Fibroblast of lung (primary cell): ENCODE measurements at regions not wholly inside any gene's neighbourhood (a gene's known extent, or its start where the extent isn't known, plus 50 kb on each side); places are given as distances from the start of the nearest gene placed in this dataset.

Experiments used
- DNase-seq, 2 donors: peaks; one replicate each; pipeline versions ENCODE4 v3.0.0 to v3.0.0-alpha.2; 2010; ENCODE audit warnings: low read depth in 2 of 2
- H2AFZ ChIP-seq: 2 replicates; pipeline ENCODE4 v1.5.1; 2012; ENCODE audit warnings: low read length, control low read depth, inconsistent platforms
- H3K27ac ChIP-seq: 2 replicates; pipeline ENCODE4 v1.5.1; 2011; ENCODE audit warnings: low read length, control low read depth; ENCODE audit not compliant: insufficient read depth
- H3K27me3 ChIP-seq: 2 replicates; pipeline ENCODE4 v1.5.1; 2011; ENCODE audit warnings: mild to moderate bottlenecking, low read length; ENCODE audit not compliant: control insufficient read depth, insufficient read depth
- H3K36me3 ChIP-seq: 2 replicates; pipeline ENCODE4 v1.5.1; 2011; ENCODE audit warnings: low read length; ENCODE audit not compliant: control insufficient read depth, insufficient read depth
- H3K4me1 ChIP-seq: 2 replicates; pipeline ENCODE4 v1.5.1; 2011; ENCODE audit warnings: low read length; ENCODE audit not compliant: control insufficient read depth, insufficient read depth; ENCODE audit errors: extremely low read depth
- H3K4me2 ChIP-seq: 2 replicates; pipeline ENCODE4 v1.5.1; 2011; ENCODE audit warnings: low read length, control low read depth; ENCODE audit not compliant: insufficient read depth; ENCODE audit errors: extremely low read depth
- H3K4me3 ChIP-seq, 4 experiments: fragments of 200-600 bp in 1 of 4; sonication (generic) in 1 of 4; replicated peaks in 1 of 4; 2 replicates each; pipeline ENCODE4 v1.5.1; 2011 to 2016; ENCODE audit warnings: low read length in 4 of 4, low read depth in 3 of 4, mild to moderate bottlenecking in 3 of 4, control low read depth in 2 of 4, inconsistent platforms in 1 of 4, mixed read lengths in 1 of 4; ENCODE audit not compliant: insufficient read depth in 1 of 4; ENCODE audit errors: control extremely low read depth in 1 of 4
- H3K79me2 ChIP-seq: 2 replicates; pipeline ENCODE4 v1.5.1; 2012; ENCODE audit warnings: mild to moderate bottlenecking, low read length, inconsistent platforms; ENCODE audit not compliant: control insufficient read depth, insufficient read depth
- H3K9ac ChIP-seq: 2 replicates; pipeline ENCODE4 v1.5.1; 2011; ENCODE audit warnings: mild to moderate bottlenecking, low read length, control low read depth; ENCODE audit not compliant: insufficient read depth
- H3K9me3 ChIP-seq: 2 replicates; pipeline ENCODE4 v1.5.1; 2012; ENCODE audit warnings: low read depth, low read length; ENCODE audit not compliant: control insufficient read depth, insufficient read depth
- H4K20me1 ChIP-seq: 2 replicates; pipeline ENCODE4 v1.5.1; 2011; ENCODE audit warnings: low read length; ENCODE audit not compliant: control insufficient read depth, insufficient read depth; ENCODE audit errors: extremely low read depth
- CTCF ChIP-seq, 2 donors: IDR thresholded peaks in 1 of 2; conservative IDR thresholded peaks in 1 of 2; 1 replicate in 1 of 2; 2 replicates in 1 of 2; pipeline ENCODE4 v1.5.1; 2011 to 2012; ENCODE audit warnings: low read length in 2 of 2, control low read depth in 1 of 2, inconsistent platforms in 1 of 2, low read depth in 1 of 2, mild to moderate bottlenecking in 1 of 2
- EZH2 ChIP-seq: IDR thresholded peaks from 2 replicates; pipeline ENCODE4 v1.5.1; 2012; ENCODE audit warnings: low read length, control low read depth, mild to moderate bottlenecking; ENCODE audit errors: missing control alignments

DNA sequence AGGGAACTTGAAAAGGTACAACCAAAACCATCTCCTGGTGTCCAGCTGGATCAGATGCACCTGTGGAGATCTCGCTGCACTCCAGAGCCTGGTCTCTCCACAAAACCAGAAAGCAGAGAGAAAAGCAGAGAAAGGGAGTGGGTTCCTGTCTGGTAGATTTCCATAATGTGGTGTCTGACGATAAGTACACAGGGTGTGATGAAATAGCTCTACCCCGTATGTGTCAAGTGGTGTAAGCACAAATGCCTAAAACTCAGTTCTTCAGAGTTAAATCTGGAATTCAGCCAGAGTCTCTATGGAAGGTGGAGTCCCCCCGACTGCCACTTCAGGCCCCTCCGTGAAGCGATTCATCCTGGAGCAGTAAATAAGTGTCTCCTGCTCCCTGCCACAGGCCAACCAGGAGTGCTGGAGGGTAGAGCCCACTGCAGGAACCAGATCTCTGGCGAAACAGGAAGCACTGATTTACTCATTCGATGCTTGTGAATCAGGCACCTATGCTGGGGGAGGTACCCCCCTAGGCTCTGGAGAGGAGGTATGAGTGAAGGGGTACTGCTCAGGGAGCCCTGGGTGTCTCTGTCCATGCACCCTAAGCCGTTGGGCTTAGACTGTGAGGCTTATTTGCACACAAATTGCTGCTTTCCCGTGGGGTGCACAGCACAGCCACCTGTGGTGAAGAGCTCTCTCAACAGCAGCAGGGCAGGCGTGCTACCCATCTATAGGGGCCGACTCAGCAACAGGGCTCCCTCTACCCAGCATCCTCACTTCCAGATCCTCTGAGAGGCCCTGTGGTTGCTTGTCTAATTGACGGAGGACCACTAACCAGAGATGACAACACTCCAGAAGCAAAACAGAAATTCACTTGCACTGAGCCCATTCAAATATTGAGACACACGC, 97.1 kb upstream of the MYOCD start:
- no peaks in the 10 kb centered on the region for H3K27me3 ChIP-seq
- no peak overlapping the region for H3K4me2 ChIP-seq
- TF ChIP-seq CTCF (conservative IDR thresholded peaks at IDR 0.05 in 1 of 2, IDR thresholded peaks at IDR 0.05 in 1 of 2; ENCODE audit: low read depth in 1 of 2, low read length in 2 of 2) (no peak), EZH2 (no peak)
- no peak for DNase-seq
- H4K20me1 ChIP-seq = no peaks in the 10 kb centered on the region
- H2AFZ ChIP-seq = no peak overlapping the region
- no peaks in the 10 kb centered on the region for H3K36me3 ChIP-seq
- H3K4me1 ChIP-seq = no peaks in the 10 kb centered on the region
- no peaks in the 10 kb centered on the region for H3K9me3 ChIP-seq
- no peaks in the 10 kb centered on the region for H3K79me2 ChIP-seq
- H3K9ac ChIP-seq = no peak overlapping the region
- no peak overlapping the region for H3K4me3 ChIP-seq
- H3K27ac ChIP-seq = no peak overlapping the region

- H4K20me1 ChIP-seq = no peaks in the 10 kb centered on the region
- no peak for TF ChIP-seq EZH2
- no peak for TF ChIP-seq CTCF (conservative IDR thresholded peaks at IDR 0.05 in 1 of 2, IDR thresholded peaks at IDR 0.05 in 1 of 2; ENCODE audit: low read depth in 1 of 2, low read length in 2 of 2)
- H3K36me3 ChIP-seq = no peaks in the 10 kb centered on the region
- no peak for DNase-seq
- H2AFZ ChIP-seq = no peak overlapping the region
- no peaks in the 10 kb centered on the region for H3K27me3 ChIP-seq
- no peak overlapping the region for H3K4me2 ChIP-seq
- H3K9me3 ChIP-seq = no peaks in the 10 kb centered on the region
- H3K4me3 ChIP-seq = no peak overlapping the region
- H3K79me2 ChIP-seq = no peaks in the 10 kb centered on the region
- no peaks in the 10 kb centered on the region for H3K4me1 ChIP-seq
- no peak overlapping the region for H3K27ac ChIP-seq
- H3K9ac ChIP-seq = no peak overlapping the region
These were observed 94.1 kb upstream of the MYOCD start for GRCh38 chr17:12571606-12572005.

- TF ChIP-seq EZH2 (no peak), CTCF (conservative IDR thresholded peaks at IDR 0.05 in 1 of 2, IDR thresholded peaks at IDR 0.05 in 1 of 2; ENCODE audit: low read depth in 1 of 2, low read length in 2 of 2) (no peak)
- Histone ChIP-seq H3K4me1 (no peaks in the 10 kb centered on the region), H3K4me3 (no peak overlapping the region), H3K36me3 (no peaks in the 10 kb centered on the region), H3K9ac (no peak overlapping the region), H3K27me3 (no peaks in the 10 kb centered on the region), H3K9me3 (no peaks in the 10 kb centered on the region), H3K27ac (no peak overlapping the region), H3K4me2 (no peak overlapping the region), H3K79me2 (no peaks in the 10 kb centered on the region), H2AFZ (no peak overlapping the region), H4K20me1 (no peaks in the 10 kb centered on the region)
- no peak for DNase-seq
These were observed 91.2 kb upstream of the MYOCD start for GRCh38 chr17:12574525-12574924.
